Right atrium auricular region (tissue), 2 donors: ENCODE measurements at regions not wholly inside any gene's neighbourhood (a gene's known extent, or its start where the extent isn't known, plus 50 kb on each side); places are given as distances from the start of the nearest gene placed in this dataset.

ENCODE experiments used
- DNase-seq: peaks from one replicate; pipeline ENCODE4 v3.0.0-alpha.2; 2019; ENCODE audit warnings: low spot score
- H3K27ac ChIP-seq, 2 donors: fragments of 200-600 bp; sonication (generic); 1 replicate in 1 of 2; 2 replicates in 1 of 2; pipeline ENCODE4 v1.5.1; 2016 to 2019
- H3K27me3 ChIP-seq, 2 donors: fragments of 200-600 bp; sonication (generic); one replicate each; pipeline versions ENCODE4 v1.5.1 to v1.6.0; 2017 to 2019
- H3K36me3 ChIP-seq: fragments of 200-600 bp; sonication (generic); one replicate; pipeline ENCODE4 v1.5.1; 2016
- H3K4me1 ChIP-seq, 2 donors: fragments of 200-600 bp; sonication (generic); one replicate each; pipeline versions ENCODE4 v1.5.1 to v1.6.0; 2017 to 2019
- H3K4me3 ChIP-seq, 2 donors: fragments of 200-600 bp; sonication (generic); 1 replicate in 1 of 2; 2 replicates in 1 of 2; pipeline ENCODE4 v1.5.1; 2017 to 2019; ENCODE audit warnings: mild to moderate bottlenecking in 1 of 2, moderate library complexity in 1 of 2
- H3K9me3 ChIP-seq, 2 donors: fragments of 200-600 bp; sonication (generic); one replicate each; pipeline ENCODE4 v1.5.1; 2019
- CTCF ChIP-seq, 2 donors: fragments of 200-600 bp; sonication (generic); IDR thresholded peaks; one replicate each; pipeline ENCODE4 v1.5.1; 2019; ENCODE audit warnings: antibody characterized with exemption in 2 of 2

- Histone ChIP-seq H3K9me3 (no peaks in the 10 kb centered on the region), H3K27ac (no peak overlapping the region), H3K27me3 (no peaks in the 10 kb centered on the region), H3K4me1 (peaks cover 0 to 6% of the 10 kb centered on the region in 2 donors), H3K36me3 (no peaks in the 10 kb centered on the region), H3K4me3 (no peak overlapping the region)
- no peak for DNase-seq
- TF ChIP-seq CTCF (IDR thresholded peaks at IDR 0.05) = no peak
These were observed 112.8 kb downstream of the SAMD5 start for GRCh38 chr6:147621263-147621662.

- Histone ChIP-seq H3K36me3 (no peaks in the 10 kb centered on the region), H3K4me3 (no peak overlapping the region), H3K27me3 (no peaks in the 10 kb centered on the region), H3K9me3 (no peaks in the 10 kb centered on the region), H3K4me1 (peaks cover 0 to 6% of the 10 kb centered on the region in 2 donors), H3K27ac (no peak overlapping the region)
- no peak for DNase-seq
- TF ChIP-seq CTCF (IDR thresholded peaks at IDR 0.05) = no peak
These were observed 113.5 kb downstream of the SAMD5 start for GRCh38 chr6:147621961-147622360.

- DNase-seq = no peak
- no peak for TF ChIP-seq CTCF (IDR thresholded peaks at IDR 0.05)
- Histone ChIP-seq H3K9me3 (no peaks in the 10 kb centered on the region), H3K4me1 (no peaks in the 10 kb centered on the region), H3K4me3 (no peak overlapping the region), H3K27me3 (no peaks in the 10 kb centered on the region), H3K36me3 (no peaks in the 10 kb centered on the region), H3K27ac (no peak overlapping the region)
These were observed 116.5 kb downstream of the SAMD5 start for GRCh38 chr6:147624946-147625515.

GRCh38 chr6:147625946-147626345, 117.5 kb downstream of the SAMD5 start:
- no peaks in the 10 kb centered on the region for H3K4me1 ChIP-seq
- no peaks in the 10 kb centered on the region for H3K36me3 ChIP-seq
- TF ChIP-seq CTCF (IDR thresholded peaks at IDR 0.05) = no peak
- no peak for DNase-seq
- H3K27me3 ChIP-seq = no peaks in the 10 kb centered on the region
- no peaks in the 10 kb centered on the region for H3K9me3 ChIP-seq
- no peak overlapping the region for H3K4me3 ChIP-seq
- H3K27ac ChIP-seq = no peak overlapping the region

- no peaks in the 10 kb centered on the region for H3K36me3 ChIP-seq
- H3K27ac ChIP-seq = no peak overlapping the region
- H3K27me3 ChIP-seq = no peaks in the 10 kb centered on the region
- H3K9me3 ChIP-seq = no peaks in the 10 kb centered on the region
- TF ChIP-seq CTCF (IDR thresholded peaks at IDR 0.05) = no peak
- no peak overlapping the region for H3K4me3 ChIP-seq
- H3K4me1 ChIP-seq = no peaks in the 10 kb centered on the region
- no peak for DNase-seq
These were observed 118.9 kb downstream of the SAMD5 start for GRCh38 chr6:147627411-147627810.

GRCh38 chr6:147633191-147633590, 124.7 kb downstream of the SAMD5 start:
- Histone ChIP-seq H3K36me3 (no peaks in the 10 kb centered on the region), H3K27ac (no peak overlapping the region), H3K9me3 (peaks cover 0 to 5% of the 10 kb centered on the region in 2 donors), H3K4me3 (no peak overlapping the region), H3K4me1 (no peaks in the 10 kb centered on the region), H3K27me3 (no peaks in the 10 kb centered on the region)
- DNase-seq = no peak
- TF ChIP-seq CTCF (IDR thresholded peaks at IDR 0.05) = no peak
